ENCODE measurements at regions not wholly inside any gene's neighbourhood (a gene's known extent, or its start where the extent isn't known, plus 50 kb on each side); places are given as distances from the start of the nearest gene placed in this dataset.

DNA sequence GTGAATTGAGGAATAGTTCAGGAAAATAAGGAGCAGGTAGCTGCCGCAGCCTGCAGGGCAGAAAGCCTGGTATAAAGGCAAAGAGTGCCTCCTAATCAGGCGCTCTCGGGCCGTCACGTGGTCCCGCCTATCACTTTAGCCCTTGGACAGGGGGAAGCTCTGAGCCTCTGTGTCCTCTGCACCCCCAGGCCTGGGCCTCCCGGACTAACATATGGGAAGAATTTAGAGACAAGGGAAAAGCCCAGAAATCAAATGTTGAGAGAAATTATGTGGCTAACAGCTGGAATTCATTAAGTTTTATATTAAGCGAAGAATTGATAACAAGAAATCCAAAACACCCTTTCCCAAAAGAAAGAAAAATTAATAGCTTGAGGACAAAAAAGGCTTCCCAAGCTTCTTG, 417.7 kb downstream of the ATP23 start:
- TF ChIP-seq, protein P1, sequence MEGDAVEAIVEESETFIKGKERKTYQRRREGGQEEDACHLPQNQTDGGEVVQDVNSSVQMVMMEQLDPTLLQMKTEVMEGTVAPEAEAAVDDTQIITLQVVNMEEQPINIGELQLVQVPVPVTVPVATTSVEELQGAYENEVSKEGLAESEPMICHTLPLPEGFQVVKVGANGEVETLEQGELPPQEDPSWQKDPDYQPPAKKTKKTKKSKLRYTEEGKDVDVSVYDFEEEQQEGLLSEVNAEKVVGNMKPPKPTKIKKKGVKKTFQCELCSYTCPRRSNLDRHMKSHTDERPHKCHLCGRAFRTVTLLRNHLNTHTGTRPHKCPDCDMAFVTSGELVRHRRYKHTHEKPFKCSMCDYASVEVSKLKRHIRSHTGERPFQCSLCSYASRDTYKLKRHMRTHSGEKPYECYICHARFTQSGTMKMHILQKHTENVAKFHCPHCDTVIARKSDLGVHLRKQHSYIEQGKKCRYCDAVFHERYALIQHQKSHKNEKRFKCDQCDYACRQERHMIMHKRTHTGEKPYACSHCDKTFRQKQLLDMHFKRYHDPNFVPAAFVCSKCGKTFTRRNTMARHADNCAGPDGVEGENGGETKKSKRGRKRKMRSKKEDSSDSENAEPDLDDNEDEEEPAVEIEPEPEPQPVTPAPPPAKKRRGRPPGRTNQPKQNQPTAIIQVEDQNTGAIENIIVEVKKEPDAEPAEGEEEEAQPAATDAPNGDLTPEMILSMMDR (IDR thresholded peaks at IDR 0.05; ENCODE audit: control extremely low read depth, extremely low read depth), result no peak

GRCh38 chr12:58361056-58361455, 419.7 kb downstream of the ATP23 start:
- 78 to 82% methylated on average over 3 of the region's 3 CpGs for WGBS, 2 donors
- TF ChIP-seq, protein P1 (IDR thresholded peaks at IDR 0.05; ENCODE audit: control extremely low read depth, extremely low read depth), result no peak
- no peaks in the 10 kb centered on the region for H3K36me3 ChIP-seq (ENCODE audit: control insufficient read depth in 4 of 4, insufficient read depth in 4 of 4, low read length in 4 of 4)

More for the DNA sequence above, 417.7 kb downstream of the ATP23 start:
- H3K27ac ChIP-seq (ENCODE audit: low read depth in 1 of 2, low read length in 1 of 2), result no peak overlapping the region
- H3K27me3 ChIP-seq (ENCODE audit: control insufficient read depth in 3 of 3, insufficient read depth in 3 of 3, low read length in 2 of 3), result no peaks in the 10 kb centered on the region
- H3K4me3 ChIP-seq, result no peak overlapping the region
- 69 to 81% methylated on average over 8 of the region's 8 CpGs for WGBS, 2 donors
- H3K4me1 ChIP-seq (ENCODE audit: control insufficient read depth in 5 of 5, insufficient read depth in 5 of 5, low read length in 5 of 5), result peaks cover 0 to 18% (median 0%) of the 10 kb centered on the region in 5 donors
- no peaks in the 10 kb centered on the region for H3K9me3 ChIP-seq (ENCODE audit: control insufficient read depth in 4 of 4, insufficient read depth in 3 of 4, low read length in 3 of 4)
- no peak for ATAC-seq (ENCODE audit: insufficient read depth, low FRiP score)
- DNase-seq, result peak; percentile 46 to 73 (median 70)
- no peak overlapping the region for H3K9ac ChIP-seq (ENCODE audit: insufficient read depth in 1 of 2, low read length in 2 of 2)
- H3K36me3 ChIP-seq (ENCODE audit: control insufficient read depth in 4 of 4, insufficient read depth in 4 of 4, low read length in 4 of 4), result no peaks in the 10 kb centered on the region

DNA sequence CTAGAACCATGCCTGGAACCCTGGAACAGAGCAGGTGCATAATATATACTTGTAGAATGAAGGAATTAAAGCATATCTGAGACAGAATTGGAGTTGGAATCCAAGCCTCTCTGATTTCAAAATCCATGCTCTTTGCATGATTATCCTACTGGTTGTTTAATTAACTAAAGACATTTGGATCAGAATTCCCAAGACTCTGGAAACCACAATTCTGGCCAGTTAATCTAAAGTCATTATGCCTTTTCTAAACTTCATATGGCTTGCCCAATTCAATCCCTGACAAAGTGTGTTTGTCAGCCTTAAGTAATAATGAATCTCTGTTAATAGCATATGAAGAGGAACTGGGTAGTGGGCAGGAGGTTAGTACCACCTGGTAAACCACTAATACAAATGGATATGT, 422.6 kb downstream of the ATP23 start:
- Histone ChIP-seq H3K36me3 (ENCODE audit: control insufficient read depth in 4 of 4, insufficient read depth in 4 of 4, low read length in 4 of 4) (no peaks in the 10 kb centered on the region), H3K27me3 (ENCODE audit: control insufficient read depth in 3 of 3, insufficient read depth in 3 of 3, low read length in 2 of 3) (no peaks in the 10 kb centered on the region), H3K9me3 (ENCODE audit: control insufficient read depth in 4 of 4, insufficient read depth in 3 of 4, low read length in 3 of 4) (no peaks in the 10 kb centered on the region), H3K4me1 (ENCODE audit: control insufficient read depth in 5 of 5, insufficient read depth in 5 of 5, low read length in 5 of 5) (peaks cover 0 to 10% (median 0%) of the 10 kb centered on the region in 5 donors), H3K27ac (ENCODE audit: low read depth in 1 of 2, low read length in 1 of 2) (no peak overlapping the region), H3K9ac (ENCODE audit: insufficient read depth in 1 of 2, low read length in 2 of 2) (no peak overlapping the region), H3K4me3 (no peak overlapping the region)
- TF ChIP-seq, protein P1 (IDR thresholded peaks at IDR 0.05; ENCODE audit: control extremely low read depth, extremely low read depth), result no peak
- no peak for DNase-seq
- ATAC-seq (ENCODE audit: insufficient read depth, low FRiP score), result no peak

More at GRCh38 chr12:58361056-58361455, 419.7 kb downstream of the ATP23 start:
- Histone ChIP-seq H3K9me3 (ENCODE audit: control insufficient read depth in 4 of 4, insufficient read depth in 3 of 4, low read length in 3 of 4) (no peaks in the 10 kb centered on the region), H3K4me3 (no peak overlapping the region), H3K27ac (ENCODE audit: low read depth in 1 of 2, low read length in 1 of 2) (no peak overlapping the region), H3K9ac (ENCODE audit: insufficient read depth in 1 of 2, low read length in 2 of 2) (no peak overlapping the region), H3K27me3 (ENCODE audit: control insufficient read depth in 3 of 3, insufficient read depth in 3 of 3, low read length in 2 of 3) (no peaks in the 10 kb centered on the region), H3K4me1 (ENCODE audit: control insufficient read depth in 5 of 5, insufficient read depth in 5 of 5, low read length in 5 of 5) (peaks cover 0 to 18% (median 0%) of the 10 kb centered on the region in 5 donors)
- ATAC-seq (ENCODE audit: insufficient read depth, low FRiP score) (no peak), DNase-seq (no peak)

Measured in lung (tissue), 11 donors.